ENCODE measurements at regions not wholly inside any gene's neighbourhood (a gene's known extent, or its start where the extent isn't known, plus 50 kb on each side); places are given as distances from the start of the nearest gene placed in this dataset.

DNA sequence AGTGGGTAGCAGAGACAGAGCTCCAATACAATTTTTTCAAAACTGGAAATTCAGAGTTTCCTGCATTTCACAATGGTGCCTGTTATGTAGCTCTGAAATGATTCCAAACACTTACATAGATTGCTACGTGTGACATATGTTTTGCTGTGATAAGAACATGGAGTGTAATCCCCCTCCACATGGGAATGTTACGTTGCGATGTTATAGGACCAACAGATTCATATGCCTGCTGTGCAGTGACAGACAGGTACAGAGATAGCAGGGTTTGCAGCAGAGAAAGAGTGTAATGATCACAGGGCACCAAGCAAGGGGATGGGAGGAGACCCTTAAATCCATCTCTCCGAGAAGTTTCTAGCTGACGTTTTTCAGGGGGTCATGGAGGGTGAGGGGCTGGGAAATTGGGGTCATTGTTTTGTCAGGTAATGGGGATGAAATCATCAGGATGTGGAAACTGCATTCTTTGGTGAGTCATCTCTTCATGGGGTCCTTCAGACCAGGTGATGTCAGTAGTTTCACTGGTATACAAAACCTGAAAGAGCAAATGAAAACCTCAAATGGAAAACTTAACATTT, 76.6 kb upstream of the OSBPL8 start:
- TF ChIP-seq POLR2A (IDR thresholded peaks at IDR 0.05; ENCODE audit: low read length) = no peak
- TF ChIP-seq GATA1 (IDR thresholded peaks at IDR 0.05; ENCODE audit: low read depth, low read length) = no peak

Data from erythroblast (primary cell).